ENCODE measurements at regions not wholly inside any gene's neighbourhood (a gene's known extent, or its start where the extent isn't known, plus 50 kb on each side); places are given as distances from the start of the nearest gene placed in this dataset.

- 100% methylated on average over 1 of the region's 1 CpG for WGBS
- H3K36me3 ChIP-seq: no peaks in the 10 kb centered on the region
Observed at GRCh38 chr3:163582967-163583366, 1495.3 kb downstream of the SI start.

DNA sequence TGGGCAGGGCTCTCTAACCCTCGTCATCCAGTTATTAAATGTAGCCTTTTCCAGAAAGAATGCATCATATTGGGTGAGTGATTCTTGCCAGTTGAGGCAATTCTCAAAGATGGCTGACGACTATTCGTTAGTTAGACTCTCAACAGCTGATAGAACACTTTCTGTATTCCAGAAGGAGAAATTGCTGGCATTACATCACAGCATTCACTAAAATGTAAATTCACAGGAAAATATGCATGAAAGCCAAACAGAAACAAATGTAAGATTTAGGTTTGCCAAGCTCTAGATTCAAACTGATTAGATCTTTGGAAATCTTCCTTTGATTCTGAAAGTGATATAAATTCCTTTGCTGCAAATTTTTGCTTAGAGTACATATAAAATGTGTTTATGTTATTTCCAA, 1501.0 kb downstream of the SI start:
- no peak for DNase-seq (ENCODE audit: extremely low spot score)
- 67% methylated on average over 3 of the region's 3 CpGs for WGBS
- TF ChIP-seq POLR2A (IDR thresholded peaks at IDR 0.05; ENCODE audit: low read depth): no peak
- TF ChIP-seq CTCF (IDR thresholded peaks at IDR 0.05): no peak
- TF ChIP-seq EP300 (IDR thresholded peaks at IDR 0.05): no peak
- no peak for TF ChIP-seq POLR2AphosphoS5 (IDR thresholded peaks at IDR 0.05)

More at GRCh38 chr3:163582967-163583366, 1495.3 kb downstream of the SI start:
- no peak for DNase-seq (ENCODE audit: extremely low spot score)
- Histone ChIP-seq H3K27me3 (no peaks in the 10 kb centered on the region), H3K4me1 (no peaks in the 10 kb centered on the region), H3K27ac (replicated peaks in 1 of 4) (no peak overlapping the region), H3K9me3 (peaks cover 0 to 5% (median 0%) of the 10 kb centered on the region in 4 donors), H3K4me3 (no peak overlapping the region)
- intact Hi-C loops (cut with DNase I): no loop called here
- no peak for TF ChIP-seq POLR2A (IDR thresholded peaks at IDR 0.05; ENCODE audit: low read depth)
- no peak for TF ChIP-seq CTCF (IDR thresholded peaks at IDR 0.05)
- TF ChIP-seq POLR2AphosphoS5 (IDR thresholded peaks at IDR 0.05): no peak
- TF ChIP-seq EP300 (IDR thresholded peaks at IDR 0.05): no peak

DNA sequence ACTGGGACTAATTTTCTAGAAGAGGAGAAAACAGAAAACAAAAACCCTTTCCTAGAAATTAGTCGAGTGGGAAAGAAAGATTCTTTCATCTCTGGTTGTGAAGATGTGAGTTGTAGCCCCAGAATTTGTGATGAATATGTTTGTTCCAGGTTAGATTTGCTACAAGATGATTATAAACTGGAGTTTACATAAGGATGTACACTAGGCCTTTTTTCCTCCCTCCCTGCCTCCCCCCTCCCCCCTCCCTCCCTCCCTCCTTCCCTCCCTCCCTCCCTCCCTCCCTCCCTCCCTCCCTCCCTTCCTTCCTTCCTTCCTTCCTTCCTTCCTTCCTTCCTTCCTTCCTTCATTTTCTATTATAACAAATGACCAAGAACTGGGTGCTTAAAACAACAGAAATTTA, 1502.0 kb downstream of the SI start:
- H3K9me3 ChIP-seq: no peaks in the 10 kb centered on the region
- no peak overlapping the region for H3K4me3 ChIP-seq
- no peak overlapping the region for H3K27ac ChIP-seq (replicated peaks in 1 of 4)
- no peaks in the 10 kb centered on the region for H3K27me3 ChIP-seq
- no peaks in the 10 kb centered on the region for H3K4me1 ChIP-seq
- 61% methylated on average over 1 of the region's 1 CpG for WGBS
- TF ChIP-seq POLR2AphosphoS5 (IDR thresholded peaks at IDR 0.05) (no peak), CTCF (IDR thresholded peaks at IDR 0.05) (no peak), EP300 (IDR thresholded peaks at IDR 0.05) (no peak)
- DNase-seq (ENCODE audit: extremely low spot score): no peak
- intact Hi-C loops (cut with DNase I): no loop called here
- H3K36me3 ChIP-seq: no peaks in the 10 kb centered on the region

More for the DNA sequence above, 1501.0 kb downstream of the SI start:
- Histone ChIP-seq H3K27ac (replicated peaks in 1 of 4) (no peak overlapping the region), H3K27me3 (no peaks in the 10 kb centered on the region), H3K36me3 (no peaks in the 10 kb centered on the region), H3K4me3 (no peak overlapping the region), H3K4me1 (no peaks in the 10 kb centered on the region), H3K9me3 (no peaks in the 10 kb centered on the region)
- intact Hi-C loops (cut with DNase I): no loop called here

GRCh38 chr3:163573324-163573723, 1505.0 kb downstream of the SI start:
- H3K4me1 ChIP-seq: no peaks in the 10 kb centered on the region
- TF ChIP-seq EP300 (IDR thresholded peaks at IDR 0.05) (no peak), POLR2A (IDR thresholded peaks at IDR 0.05; ENCODE audit: low read depth) (no peak), CTCF (IDR thresholded peaks at IDR 0.05) (no peak), POLR2AphosphoS5 (IDR thresholded peaks at IDR 0.05) (no peak)
- no peaks in the 10 kb centered on the region for H3K9me3 ChIP-seq
- no peaks in the 10 kb centered on the region for H3K36me3 ChIP-seq
- DNase-seq (ENCODE audit: extremely low spot score): no peak
- no peak overlapping the region for H3K4me3 ChIP-seq
- no peaks in the 10 kb centered on the region for H3K27me3 ChIP-seq
- WGBS: 84% methylated on average over 3 of the region's 3 CpGs
- no peak overlapping the region for H3K27ac ChIP-seq (replicated peaks in 1 of 4)
- intact Hi-C loops (cut with DNase I): no loop called here

- H3K4me3 ChIP-seq: no peak overlapping the region
- no peak for DNase-seq (ENCODE audit: extremely low spot score)
- intact Hi-C loops (cut with DNase I): no loop called here
- no peaks in the 10 kb centered on the region for H3K36me3 ChIP-seq
- WGBS: 26% methylated on average over 1 of the region's 1 CpG
- no peaks in the 10 kb centered on the region for H3K9me3 ChIP-seq
- H3K27ac ChIP-seq (replicated peaks in 1 of 4): no peak overlapping the region
- H3K27me3 ChIP-seq: no peaks in the 10 kb centered on the region
- TF ChIP-seq EP300 (IDR thresholded peaks at IDR 0.05) (no peak), POLR2A (IDR thresholded peaks at IDR 0.05; ENCODE audit: low read depth) (no peak), CTCF (IDR thresholded peaks at IDR 0.05) (no peak), POLR2AphosphoS5 (IDR thresholded peaks at IDR 0.05) (no peak)
- H3K4me1 ChIP-seq: no peaks in the 10 kb centered on the region
Observed at GRCh38 chr3:163572856-163573255, 1505.4 kb downstream of the SI start.
